ENCODE measurements at regions not wholly inside any gene's neighbourhood (a gene's known extent, or its start where the extent isn't known, plus 50 kb on each side); places are given as distances from the start of the nearest gene placed in this dataset.

DNA sequence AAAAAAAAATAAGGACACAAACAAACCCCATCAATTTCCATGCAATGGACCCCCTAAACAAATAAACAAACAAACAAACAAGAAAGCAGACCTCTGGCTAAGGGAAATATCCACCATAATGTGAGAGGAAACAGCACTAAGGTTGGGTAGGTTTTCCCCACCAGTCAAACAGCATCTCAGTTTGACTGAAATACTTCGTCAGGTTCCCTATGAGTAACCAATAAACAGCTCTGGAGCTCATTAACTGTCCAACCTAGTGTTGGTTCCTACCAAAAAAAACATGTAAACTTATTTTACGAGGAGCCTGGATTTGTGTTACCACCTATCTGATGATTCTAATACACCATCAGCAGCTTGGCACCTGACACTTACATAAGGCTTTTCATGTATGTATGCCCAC, 198.5 kb upstream of the TARS1 start:
- Mint-ChIP-seq H3K36me3 (ENCODE audit: low read depth) (no peaks in the 10 kb centered on the region), H3K9me3 (no peaks in the 10 kb centered on the region), H3K4me1 (peaks cover 21% of the 10 kb centered on the region), H3K27me3 (peaks cover 6% of the 10 kb centered on the region), H3K4me3 (no peak overlapping the region), H3K27ac (peak overlapping the region; percentile 79)
- DNase-seq: no peak
- ChIA-PET POLR2A (interaction anchor here (0.7 kb wide), 1 partner anchor 305 kb away, joined by 5 read pairs; no protein-coding TSS in a partner anchor), CTCF (no interaction called here)

DNA sequence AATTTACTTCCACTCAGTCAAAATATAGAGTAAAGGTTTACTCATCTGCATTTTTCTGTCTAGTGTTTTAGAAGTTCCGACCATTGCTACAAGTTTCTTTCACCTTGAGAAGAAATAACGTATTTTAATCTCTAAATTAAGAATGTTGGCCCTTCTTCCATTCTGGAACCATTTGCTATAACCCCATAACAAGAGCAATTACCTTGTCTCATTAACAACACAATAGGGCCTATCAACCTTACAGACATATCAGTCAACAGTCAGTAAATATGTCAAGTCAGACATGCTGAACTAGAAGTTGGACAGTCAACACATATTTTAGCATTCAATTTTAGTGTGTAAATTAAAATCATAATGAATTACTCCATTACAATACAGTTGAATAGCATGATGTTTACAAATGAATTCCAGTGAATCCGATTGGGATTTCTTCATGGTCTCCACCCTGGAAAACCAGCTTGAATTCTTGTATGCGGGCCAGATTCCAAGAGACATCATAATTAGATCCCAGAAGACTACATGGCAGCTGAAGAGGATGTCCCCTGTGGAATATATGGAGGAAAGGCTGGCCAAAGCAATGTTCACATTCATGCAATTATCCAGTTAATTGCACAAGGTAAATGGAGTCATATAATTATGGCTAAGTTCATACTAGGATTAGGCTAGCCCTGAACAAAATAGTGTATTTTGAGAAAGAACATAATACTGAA, 196.2 kb upstream of the TARS1 start:
- POLR2A ChIA-PET: no interaction called here
- peaks cover 6% of the 10 kb centered on the region for H3K27me3 Mint-ChIP-seq

DNA sequence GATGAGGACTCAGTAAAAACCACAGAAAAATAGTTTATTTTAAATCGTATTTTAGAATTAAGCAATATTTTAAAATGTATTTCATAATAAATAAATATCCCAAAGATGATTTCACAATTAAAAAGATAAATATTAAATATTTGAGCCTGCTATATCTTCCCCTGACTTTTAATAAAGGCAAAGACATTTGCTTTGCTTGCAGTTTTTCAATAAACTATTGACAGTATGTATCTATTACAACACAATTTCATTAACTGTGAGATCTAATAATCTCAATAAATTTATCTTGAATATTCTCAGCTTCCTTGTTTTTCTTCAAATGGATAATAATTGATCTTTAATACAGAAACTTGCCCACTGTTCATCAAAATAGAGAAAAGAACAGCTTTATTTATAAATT, 186.2 kb upstream of the TARS1 start:
- H3K9me3 Mint-ChIP-seq: no peaks in the 10 kb centered on the region

More for the DNA sequence above, 196.2 kb upstream of the TARS1 start:
- no peak overlapping the region for H3K4me3 Mint-ChIP-seq
- no peak for DNase-seq
- H3K27ac Mint-ChIP-seq: no peak overlapping the region
- H3K36me3 Mint-ChIP-seq (ENCODE audit: low read depth): no peaks in the 10 kb centered on the region
- H3K4me1 Mint-ChIP-seq: peaks cover 17% of the 10 kb centered on the region
- CTCF ChIA-PET: interaction anchor here (1.2 kb wide), 1 partner anchor 10 kb away, joined by 5 read pairs; no protein-coding TSS in a partner anchor
- H3K9me3 Mint-ChIP-seq: no peaks in the 10 kb centered on the region

DNA sequence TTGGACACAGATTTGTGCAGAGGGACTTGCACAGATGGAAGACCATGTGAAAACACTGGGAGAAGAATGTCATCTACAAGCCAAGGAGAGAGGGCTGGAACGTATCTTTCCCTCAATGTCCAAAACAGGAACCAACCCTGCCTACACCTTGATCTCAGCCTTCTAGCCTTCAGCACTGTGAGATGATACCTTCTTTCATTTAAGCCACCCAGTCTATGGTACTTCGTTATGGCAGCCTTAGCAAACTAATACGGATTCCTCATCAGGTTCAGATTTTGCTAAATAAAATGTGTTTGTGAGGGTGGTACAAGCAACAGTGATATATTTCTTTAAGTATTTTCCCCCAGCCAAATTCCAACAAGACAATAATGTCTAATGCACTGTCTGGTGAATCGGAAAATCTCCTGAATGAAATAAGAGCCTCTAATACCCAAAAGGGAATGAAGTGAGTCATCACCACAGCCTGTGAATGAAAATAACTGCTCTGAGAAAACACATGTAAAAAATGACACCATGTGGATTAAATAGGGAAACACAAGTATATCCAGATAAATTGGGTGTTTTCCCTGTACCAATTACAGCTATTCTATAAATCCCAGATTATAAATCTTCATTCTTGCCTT, 182.8 kb upstream of the TARS1 start:
- CTCF ChIA-PET: interaction anchor here (0.8 kb wide), 1 partner anchor 65 kb away, joined by 3 read pairs; no protein-coding TSS in a partner anchor
- POLR2A ChIA-PET: no interaction called here
- no peak overlapping the region for H3K4me3 Mint-ChIP-seq
- no peaks in the 10 kb centered on the region for H3K36me3 Mint-ChIP-seq (ENCODE audit: low read depth)
- no peaks in the 10 kb centered on the region for H3K4me1 Mint-ChIP-seq
- H3K27ac Mint-ChIP-seq: no peak overlapping the region
- peaks cover 3% of the 10 kb centered on the region for H3K27me3 Mint-ChIP-seq
- no peaks in the 10 kb centered on the region for H3K9me3 Mint-ChIP-seq
- DNase-seq: no peak

More for the DNA sequence above, 186.2 kb upstream of the TARS1 start:
- ChIA-PET CTCF (interaction anchor here (1.3 kb wide), 1 partner anchor 9 kb away, joined by 5 read pairs; no protein-coding TSS in a partner anchor), POLR2A (no interaction called here)
- DNase-seq: no peak
- H3K4me1 Mint-ChIP-seq: no peaks in the 10 kb centered on the region
- H3K4me3 Mint-ChIP-seq: no peak overlapping the region
- no peaks in the 10 kb centered on the region for H3K36me3 Mint-ChIP-seq (ENCODE audit: low read depth)
- H3K27ac Mint-ChIP-seq: no peak overlapping the region
- H3K27me3 Mint-ChIP-seq: peaks cover 4% of the 10 kb centered on the region

DNA sequence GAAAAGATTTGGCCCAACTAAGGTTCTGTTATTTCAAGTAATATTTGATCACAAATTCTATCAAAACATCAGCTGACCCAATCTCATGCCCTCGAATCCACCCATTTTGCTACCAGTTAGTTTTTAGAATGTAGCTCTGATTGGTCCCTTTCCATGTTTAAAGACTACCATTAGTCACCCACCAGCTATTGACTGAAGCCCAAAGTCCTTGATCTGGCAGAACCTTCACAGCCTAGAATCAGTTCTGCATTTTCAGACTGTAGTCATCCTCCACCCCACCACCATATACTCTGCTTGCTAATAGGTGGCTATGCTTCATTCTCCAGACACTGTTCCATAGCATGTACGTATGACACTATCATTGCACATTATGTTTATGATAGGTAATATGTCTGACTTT, 182.2 kb upstream of the TARS1 start:
- peaks cover 3% of the 10 kb centered on the region for H3K27me3 Mint-ChIP-seq
- no peak overlapping the region for H3K27ac Mint-ChIP-seq
- H3K4me1 Mint-ChIP-seq: no peaks in the 10 kb centered on the region
- no peaks in the 10 kb centered on the region for H3K36me3 Mint-ChIP-seq (ENCODE audit: low read depth)
- no peak for DNase-seq
- ChIA-PET POLR2A (no interaction called here), CTCF (interaction anchor here (0.8 kb wide), 1 partner anchor 65 kb away, joined by 3 read pairs; no protein-coding TSS in a partner anchor)
- H3K4me3 Mint-ChIP-seq: no peak overlapping the region
- H3K9me3 Mint-ChIP-seq: no peaks in the 10 kb centered on the region

DNA sequence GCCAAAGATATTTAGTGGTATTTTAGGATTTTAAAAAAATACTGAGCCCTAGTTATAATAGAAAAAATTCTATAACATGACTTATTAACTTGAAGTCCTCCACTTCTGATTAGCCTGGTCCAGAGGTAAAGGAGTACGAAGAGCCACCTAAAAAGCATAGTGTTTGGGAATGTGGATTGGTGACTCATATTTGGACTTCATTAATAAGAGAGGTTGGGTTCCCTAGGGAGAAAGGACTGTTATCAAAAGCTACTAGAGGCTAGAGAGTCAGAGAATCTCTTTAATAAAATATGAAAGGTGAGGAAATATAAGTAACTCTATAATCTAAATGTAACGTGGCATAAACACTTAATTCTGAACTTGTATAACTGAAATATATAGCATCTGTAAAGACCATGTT, 180.7 kb upstream of the TARS1 start:
- Mint-ChIP-seq H3K4me3 (no peak overlapping the region), H3K27me3 (peaks cover 3% of the 10 kb centered on the region), H3K9me3 (no peaks in the 10 kb centered on the region), H3K27ac (no peak overlapping the region), H3K4me1 (no peaks in the 10 kb centered on the region), H3K36me3 (ENCODE audit: low read depth) (no peaks in the 10 kb centered on the region)
- DNase-seq: no peak
- CTCF ChIA-PET: interaction anchor here (0.7 kb wide), 1 partner anchor 146 kb away, joined by 3 read pairs; no protein-coding TSS in a partner anchor
- POLR2A ChIA-PET: no interaction called here

DNA sequence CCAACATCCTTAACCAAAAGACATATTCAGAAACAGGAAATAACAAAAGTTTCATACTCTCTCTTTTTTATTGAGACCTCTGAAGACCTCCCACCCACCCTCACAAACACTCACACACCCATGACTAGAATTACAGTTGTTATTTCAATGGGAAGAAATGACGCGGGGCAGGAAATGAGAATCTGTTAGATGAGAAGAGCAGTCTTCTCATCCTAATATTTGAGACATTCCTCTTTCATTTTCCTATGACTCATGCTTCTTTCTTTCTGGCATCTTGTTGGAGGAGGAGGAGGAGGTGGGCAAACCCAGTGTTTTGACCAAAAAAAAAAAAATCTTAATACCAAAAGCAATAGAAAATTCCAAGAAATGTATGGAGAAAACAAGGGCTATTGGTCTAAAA, 179.5 kb upstream of the TARS1 start:
- Mint-ChIP-seq H3K9me3 (no peaks in the 10 kb centered on the region), H3K27me3 (peaks cover 3% of the 10 kb centered on the region), H3K27ac (no peak overlapping the region), H3K36me3 (ENCODE audit: low read depth) (no peaks in the 10 kb centered on the region), H3K4me3 (no peak overlapping the region), H3K4me1 (no peaks in the 10 kb centered on the region)
- DNase-seq: no peak
- ChIA-PET CTCF (no interaction called here), POLR2A (no interaction called here)

DNA sequence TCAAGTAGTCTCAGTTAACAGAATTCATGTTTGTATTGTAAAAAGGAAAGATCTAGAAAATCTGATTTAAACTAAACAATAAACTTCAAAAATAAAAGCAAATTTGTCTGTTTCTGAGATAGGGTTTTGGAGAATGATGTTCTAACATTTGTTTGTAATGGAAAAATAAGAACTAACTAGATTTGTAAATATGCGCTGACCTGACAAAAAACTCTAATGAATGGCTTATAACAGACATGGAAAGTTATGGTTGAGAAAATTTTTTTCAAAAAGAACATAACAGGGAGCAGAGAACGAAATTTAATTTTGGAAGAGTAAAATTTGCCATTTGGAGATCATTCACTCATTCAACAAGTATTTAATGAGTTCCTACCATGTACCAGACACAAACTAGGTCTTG, 179.0 kb upstream of the TARS1 start:
- Mint-ChIP-seq H3K36me3 (ENCODE audit: low read depth) (no peaks in the 10 kb centered on the region), H3K27me3 (peaks cover 3% of the 10 kb centered on the region), H3K9me3 (no peaks in the 10 kb centered on the region), H3K4me1 (no peaks in the 10 kb centered on the region), H3K4me3 (no peak overlapping the region), H3K27ac (no peak overlapping the region)
- no peak for DNase-seq
- POLR2A ChIA-PET: no interaction called here
- CTCF ChIA-PET: no interaction called here

DNA sequence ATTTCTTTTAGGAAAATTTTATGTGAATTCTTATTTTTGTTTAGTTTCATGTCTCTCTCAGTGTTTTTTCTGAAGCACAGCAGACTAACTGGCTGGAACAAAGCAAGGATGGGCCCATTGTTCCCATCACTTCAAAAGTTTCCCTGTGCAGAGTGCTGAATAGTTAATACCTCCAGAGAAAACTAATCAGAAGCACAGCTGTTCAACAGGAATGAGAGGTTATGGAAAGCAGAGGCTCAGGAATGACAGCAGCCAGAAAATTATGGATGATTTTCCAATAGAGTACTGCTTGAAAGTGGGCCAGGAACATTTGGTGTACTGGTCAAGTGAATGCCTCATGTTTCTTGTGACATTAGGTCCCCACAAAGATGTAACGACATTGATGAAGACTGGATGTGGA, 173.0 kb upstream of the TARS1 start:
- no peak for DNase-seq
- ChIA-PET POLR2A (no interaction called here), CTCF (no interaction called here)
- H3K27ac Mint-ChIP-seq: no peak overlapping the region
- H3K4me3 Mint-ChIP-seq: no peak overlapping the region
- no peaks in the 10 kb centered on the region for H3K36me3 Mint-ChIP-seq (ENCODE audit: low read depth)
- no peaks in the 10 kb centered on the region for H3K9me3 Mint-ChIP-seq
- H3K4me1 Mint-ChIP-seq: no peaks in the 10 kb centered on the region
- H3K27me3 Mint-ChIP-seq: no peaks in the 10 kb centered on the region

DNA sequence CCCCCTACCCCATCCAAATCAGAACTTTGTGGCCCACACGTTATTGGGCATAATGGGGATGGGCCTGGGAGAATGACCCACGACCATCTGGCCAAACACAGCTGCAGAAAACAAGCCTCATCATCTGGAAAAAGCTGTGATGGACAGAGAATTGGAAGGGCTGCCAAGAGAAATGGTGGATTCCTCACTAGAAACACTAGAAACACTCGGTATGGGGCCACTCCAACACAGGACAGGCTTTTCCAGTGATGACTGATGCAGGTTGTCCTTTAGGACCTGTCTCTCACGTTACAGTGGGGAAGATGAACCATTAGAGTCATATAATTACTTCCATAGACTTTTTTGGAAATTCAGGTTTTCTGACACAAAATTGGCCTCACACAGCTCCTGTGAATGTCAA, 172.4 kb upstream of the TARS1 start:
- Mint-ChIP-seq H3K9me3 (no peaks in the 10 kb centered on the region), H3K36me3 (ENCODE audit: low read depth) (no peaks in the 10 kb centered on the region), H3K4me3 (no peak overlapping the region), H3K4me1 (no peaks in the 10 kb centered on the region), H3K27ac (no peak overlapping the region), H3K27me3 (no peaks in the 10 kb centered on the region)
- ChIA-PET CTCF (no interaction called here), POLR2A (no interaction called here)
- DNase-seq: no peak

DNA sequence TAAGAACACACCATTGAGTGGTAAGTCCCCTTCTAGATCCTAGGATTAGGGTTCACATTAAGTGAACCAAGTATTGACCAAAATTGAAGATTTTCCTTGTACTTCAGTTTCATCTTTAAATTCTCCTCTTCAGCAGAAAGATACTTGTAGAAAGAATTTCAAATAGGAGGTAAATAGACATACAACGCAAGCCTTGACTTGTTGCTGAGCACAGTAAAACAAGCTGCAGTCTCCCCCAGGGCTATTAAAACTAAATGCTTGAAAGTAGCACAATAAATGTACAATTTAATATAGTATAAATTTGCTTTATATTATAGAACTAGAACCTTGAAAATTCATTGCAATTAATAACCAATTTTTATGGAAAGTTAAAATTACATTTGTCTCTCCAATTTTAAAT, 170.1 kb upstream of the TARS1 start:
- Mint-ChIP-seq H3K27ac (no peak overlapping the region), H3K4me3 (no peak overlapping the region), H3K9me3 (no peaks in the 10 kb centered on the region), H3K27me3 (no peaks in the 10 kb centered on the region), H3K36me3 (ENCODE audit: low read depth) (no peaks in the 10 kb centered on the region), H3K4me1 (no peaks in the 10 kb centered on the region)
- no peak for DNase-seq
- CTCF ChIA-PET: no interaction called here
- POLR2A ChIA-PET: no interaction called here

DNA sequence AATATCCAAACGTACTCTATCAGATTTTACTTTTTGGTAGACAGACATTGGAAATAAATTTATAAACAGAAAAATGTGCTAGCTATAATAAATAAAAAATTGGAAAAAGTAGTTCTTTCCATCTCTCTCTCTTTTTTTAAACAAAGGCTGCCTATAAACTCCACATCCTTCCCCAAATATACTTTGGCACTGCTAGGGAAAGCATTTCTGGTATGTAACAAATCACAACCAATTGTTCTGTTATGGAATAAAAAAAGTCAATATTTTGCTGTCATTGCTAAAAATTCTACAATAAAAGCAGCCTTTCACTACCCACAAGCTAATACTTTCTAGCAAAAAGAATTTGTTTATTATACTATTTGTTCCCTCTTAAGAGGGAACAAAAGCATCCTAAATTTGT, 169.2 kb upstream of the TARS1 start:
- Mint-ChIP-seq H3K27me3 (no peaks in the 10 kb centered on the region), H3K27ac (no peak overlapping the region), H3K4me1 (no peaks in the 10 kb centered on the region), H3K36me3 (ENCODE audit: low read depth) (no peaks in the 10 kb centered on the region), H3K9me3 (no peaks in the 10 kb centered on the region), H3K4me3 (no peak overlapping the region)
- CTCF ChIA-PET: no interaction called here
- POLR2A ChIA-PET: no interaction called here
- DNase-seq: no peak

DNA sequence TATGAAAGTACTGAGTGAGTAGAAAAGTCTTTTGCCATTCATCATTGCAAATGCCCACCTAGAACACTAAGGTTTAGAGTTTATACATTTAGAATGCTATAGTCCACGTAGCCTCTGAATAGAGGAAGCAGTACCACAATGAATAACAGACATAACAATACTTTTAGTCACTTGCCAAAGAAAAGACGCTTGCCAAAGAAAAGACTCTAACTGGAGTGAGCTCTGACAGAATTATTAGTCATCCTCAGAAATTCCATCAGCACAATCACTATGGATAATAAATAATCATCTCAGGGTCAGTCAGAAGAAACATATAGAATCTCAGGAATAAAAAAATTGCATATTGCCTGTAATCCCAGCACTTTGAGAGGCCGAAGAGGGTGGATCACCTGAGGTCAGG, 168.5 kb upstream of the TARS1 start:
- no peaks in the 10 kb centered on the region for H3K36me3 Mint-ChIP-seq (ENCODE audit: low read depth)
- H3K27me3 Mint-ChIP-seq: no peaks in the 10 kb centered on the region
- no peak overlapping the region for H3K4me3 Mint-ChIP-seq
- H3K9me3 Mint-ChIP-seq: no peaks in the 10 kb centered on the region
- no peaks in the 10 kb centered on the region for H3K4me1 Mint-ChIP-seq
- no peak for DNase-seq
- ChIA-PET CTCF (no interaction called here), POLR2A (no interaction called here)
- no peak overlapping the region for H3K27ac Mint-ChIP-seq

DNA sequence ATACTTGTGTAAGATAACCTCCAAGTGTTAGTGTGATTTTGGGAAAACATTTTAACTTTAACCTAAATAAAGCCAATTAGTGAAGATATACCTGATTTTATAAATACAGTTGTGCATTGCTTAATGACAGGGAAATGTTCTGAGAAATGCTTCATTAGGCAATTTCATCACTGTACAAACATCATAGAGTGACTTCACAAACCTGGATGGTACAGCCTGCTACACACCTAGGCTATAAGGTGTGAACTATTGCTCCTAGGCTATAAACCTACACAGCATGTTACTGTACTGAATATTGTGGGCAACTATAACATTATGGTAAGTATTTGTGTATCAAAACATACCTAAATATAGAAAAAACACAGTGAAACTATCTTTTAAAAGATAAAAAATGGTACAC, 166.8 kb upstream of the TARS1 start:
- CTCF ChIA-PET: no interaction called here
- no peaks in the 10 kb centered on the region for H3K36me3 Mint-ChIP-seq (ENCODE audit: low read depth)

More for the DNA sequence above, 166.8 kb upstream of the TARS1 start:
- Mint-ChIP-seq H3K4me3 (no peak overlapping the region), H3K27me3 (no peaks in the 10 kb centered on the region), H3K27ac (no peak overlapping the region), H3K9me3 (no peaks in the 10 kb centered on the region), H3K4me1 (no peaks in the 10 kb centered on the region)
- POLR2A ChIA-PET: no interaction called here
- DNase-seq: no peak
